ENCODE measurements at regions not wholly inside any gene's neighbourhood (a gene's known extent, or its start where the extent isn't known, plus 50 kb on each side); places are given as distances from the start of the nearest gene placed in this dataset.

DNA sequence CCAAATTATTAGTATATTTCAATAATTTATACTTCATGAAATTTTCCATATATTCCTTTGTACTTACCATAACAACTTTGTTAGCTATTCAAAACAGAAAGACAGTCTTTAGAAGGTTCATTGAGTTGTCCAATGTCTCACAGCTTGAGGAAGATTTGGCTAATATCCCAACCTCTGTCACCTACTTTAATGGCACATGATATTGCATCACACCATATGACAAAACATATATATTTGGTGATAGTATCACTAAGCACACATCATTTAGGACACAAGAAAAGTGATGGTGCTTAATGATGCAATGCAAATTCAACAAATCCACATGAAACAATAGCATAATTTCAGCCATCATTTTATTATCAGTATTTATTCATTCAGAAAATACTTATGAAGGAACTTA lies 122.0 kb upstream of the BRINP3 start:
- H3K9me3 ChIP-seq (ENCODE audit: control insufficient read depth, low read length): no peaks in the 10 kb centered on the region
- DNase-seq (no peak), ATAC-seq (no peak)
- H3K4me1 ChIP-seq (ENCODE audit: control insufficient read depth, insufficient read depth, low read length): no peaks in the 10 kb centered on the region
- H3K27ac ChIP-seq (ENCODE audit: low read length): no peak overlapping the region
- H3K27me3 ChIP-seq (ENCODE audit: control insufficient read depth, insufficient read depth): no peaks in the 10 kb centered on the region
- H3K4me3 ChIP-seq (ENCODE audit: low read length): no peak overlapping the region
- intact Hi-C loops (cut with DNase I): no loop called here

DNA sequence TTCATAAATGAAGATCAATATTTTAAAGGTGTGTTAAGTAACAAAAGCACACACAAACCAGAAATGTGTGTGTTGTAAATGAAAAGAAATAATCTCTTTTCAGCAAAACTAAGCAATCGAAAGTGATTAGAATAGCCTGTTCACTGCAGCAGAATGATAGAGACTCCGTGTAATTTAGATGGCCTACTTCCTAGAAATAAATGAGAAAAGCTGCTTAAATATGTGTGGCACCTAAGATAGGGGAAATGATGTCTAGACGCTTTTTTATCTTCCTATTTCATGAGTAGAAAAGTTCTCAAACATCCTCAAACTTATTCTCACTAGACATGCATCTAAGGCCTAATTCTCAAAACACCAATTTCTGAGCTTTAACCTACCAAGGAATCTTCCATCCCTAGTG lies 124.7 kb upstream of the BRINP3 start:
- H3K4me3 ChIP-seq (ENCODE audit: low read length): no peak overlapping the region
- intact Hi-C loops (cut with DNase I): no loop called here
- H3K4me1 ChIP-seq (ENCODE audit: control insufficient read depth, insufficient read depth, low read length): no peaks in the 10 kb centered on the region
- WGBS: 46% methylated on average over 3 of the region's 3 CpGs
- no peak for DNase-seq
- H3K9me3 ChIP-seq (ENCODE audit: control insufficient read depth, low read length): no peaks in the 10 kb centered on the region
- H3K27me3 ChIP-seq (ENCODE audit: control insufficient read depth, insufficient read depth): no peaks in the 10 kb centered on the region
- no peak overlapping the region for H3K27ac ChIP-seq (ENCODE audit: low read length)
- ATAC-seq: no peak

DNA sequence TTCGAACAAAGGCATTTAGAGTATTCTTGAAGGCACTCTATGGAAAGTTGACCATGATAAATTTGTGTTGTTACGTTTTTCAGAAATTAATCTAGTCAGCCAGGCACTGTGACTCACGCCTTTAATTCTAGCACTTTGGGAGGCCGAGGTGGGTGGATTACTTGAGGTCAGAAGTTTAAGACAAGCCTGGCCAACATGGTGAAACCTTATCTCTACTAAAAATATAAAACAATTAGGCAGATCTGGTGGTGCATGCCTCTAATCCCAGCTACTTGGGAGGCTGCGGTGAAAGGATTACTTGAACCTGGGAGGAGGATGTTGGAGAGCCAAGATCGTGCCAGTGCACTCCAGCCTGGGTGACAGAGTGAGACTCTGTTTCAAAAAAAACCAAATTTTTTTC lies 130.6 kb upstream of the BRINP3 start:
- Histone ChIP-seq H3K27ac (ENCODE audit: low read length) (no peak overlapping the region), H3K4me3 (ENCODE audit: low read length) (no peak overlapping the region), H3K9me3 (ENCODE audit: control insufficient read depth, low read length) (no peaks in the 10 kb centered on the region), H3K4me1 (ENCODE audit: control insufficient read depth, insufficient read depth, low read length) (no peaks in the 10 kb centered on the region), H3K27me3 (ENCODE audit: control insufficient read depth, insufficient read depth) (no peaks in the 10 kb centered on the region)
- DNase-seq (no peak), ATAC-seq (no peak)
- intact Hi-C loops (cut with DNase I): no loop called here
- 61% methylated on average over 6 of the region's 6 CpGs for WGBS

DNA sequence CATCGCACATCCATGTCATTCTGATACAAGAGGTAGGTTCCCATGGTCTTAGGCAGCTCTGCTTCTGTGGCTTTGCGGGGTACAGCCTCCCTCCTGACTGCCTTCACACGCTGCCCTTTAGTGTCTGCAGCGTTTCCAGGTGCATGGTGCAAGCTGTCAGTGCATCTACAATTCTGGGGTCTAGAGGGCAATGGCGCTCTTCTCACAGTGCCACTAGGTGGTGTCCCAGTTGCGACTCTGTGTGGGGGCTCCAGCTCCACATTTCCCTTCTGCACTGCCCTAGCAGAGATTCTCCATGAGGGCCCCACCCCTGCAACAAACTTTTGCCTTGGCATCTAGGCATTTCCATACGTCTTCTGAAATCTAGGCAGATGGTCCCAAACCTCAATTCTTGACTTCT lies 138.2 kb upstream of the BRINP3 start:
- Histone ChIP-seq H3K4me3 (ENCODE audit: low read length) (no peak overlapping the region), H3K9me3 (ENCODE audit: control insufficient read depth, low read length) (peaks cover 3% of the 10 kb centered on the region), H3K27ac (ENCODE audit: low read length) (no peak overlapping the region), H3K27me3 (ENCODE audit: control insufficient read depth, insufficient read depth) (no peaks in the 10 kb centered on the region), H3K4me1 (ENCODE audit: control insufficient read depth, insufficient read depth, low read length) (no peaks in the 10 kb centered on the region)
- intact Hi-C loops (cut with DNase I): no loop called here
- WGBS: 90% methylated on average over 7 of the region's 7 CpGs
- ATAC-seq (no peak), DNase-seq (no peak)

DNA sequence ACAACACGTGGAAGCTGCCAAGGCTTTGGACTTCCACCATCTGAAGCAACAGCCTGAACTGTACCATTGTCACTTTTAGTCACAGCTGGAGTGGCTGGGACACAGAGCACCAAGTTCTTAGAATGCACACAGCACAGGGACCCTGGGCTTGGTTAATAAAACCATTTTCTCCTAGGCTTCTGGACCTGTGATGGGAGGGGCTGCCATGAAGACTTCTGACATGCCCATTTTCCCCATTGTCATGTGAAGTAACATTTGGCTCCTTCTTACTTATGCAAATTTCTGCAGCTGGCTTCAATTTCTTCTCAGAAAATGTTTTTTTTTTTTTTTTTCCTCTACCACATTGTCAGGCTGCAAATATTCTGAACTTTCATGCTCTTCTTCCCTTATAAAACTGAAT lies 138.6 kb upstream of the BRINP3 start:
- no peak overlapping the region for H3K4me3 ChIP-seq (ENCODE audit: low read length)
- intact Hi-C loops (cut with DNase I): no loop called here
- DNase-seq: no peak
- H3K9me3 ChIP-seq (ENCODE audit: control insufficient read depth, low read length): peaks cover 3% of the 10 kb centered on the region
- 69% methylated on average over 1 of the region's 1 CpG for WGBS
- no peak for ATAC-seq
- no peaks in the 10 kb centered on the region for H3K4me1 ChIP-seq (ENCODE audit: control insufficient read depth, insufficient read depth, low read length)
- H3K27me3 ChIP-seq (ENCODE audit: control insufficient read depth, insufficient read depth): no peaks in the 10 kb centered on the region
- no peak overlapping the region for H3K27ac ChIP-seq (ENCODE audit: low read length)

DNA sequence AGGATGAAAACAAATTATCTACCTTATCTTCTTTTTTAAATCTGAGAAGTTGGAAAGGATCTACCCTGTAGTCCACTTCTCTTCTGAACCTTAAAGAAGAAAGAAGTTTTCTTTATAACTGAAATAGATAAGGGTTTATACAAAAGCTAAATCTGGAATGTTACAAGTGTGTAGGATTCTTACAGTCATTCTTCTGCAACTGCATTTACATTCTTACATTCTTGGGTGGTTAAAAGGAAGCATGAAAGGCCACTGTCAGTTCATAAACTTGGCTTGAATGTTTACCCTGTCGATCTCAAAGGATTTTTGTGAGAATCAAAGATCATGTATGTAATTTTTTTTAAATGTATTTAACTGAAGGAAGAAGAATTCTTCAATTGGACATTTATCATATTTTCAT lies 142.1 kb upstream of the BRINP3 start:
- 36% methylated on average over 1 of the region's 1 CpG for WGBS
- no peak overlapping the region for H3K27ac ChIP-seq (ENCODE audit: low read length)
- H3K9me3 ChIP-seq (ENCODE audit: control insufficient read depth, low read length): peaks cover 3% of the 10 kb centered on the region
- H3K4me3 ChIP-seq (ENCODE audit: low read length): no peak overlapping the region
- DNase-seq: no peak
- H3K4me1 ChIP-seq (ENCODE audit: control insufficient read depth, insufficient read depth, low read length): no peaks in the 10 kb centered on the region
- intact Hi-C loops (cut with DNase I): no loop called here
- H3K27me3 ChIP-seq (ENCODE audit: control insufficient read depth, insufficient read depth): no peaks in the 10 kb centered on the region
- no peak for ATAC-seq

- Histone ChIP-seq H3K9me3 (ENCODE audit: control insufficient read depth, low read length) (no peaks in the 10 kb centered on the region), H3K27ac (ENCODE audit: low read length) (no peak overlapping the region), H3K4me3 (ENCODE audit: low read length) (no peak overlapping the region), H3K4me1 (ENCODE audit: control insufficient read depth, insufficient read depth, low read length) (no peaks in the 10 kb centered on the region), H3K27me3 (ENCODE audit: control insufficient read depth, insufficient read depth) (no peaks in the 10 kb centered on the region)
- ATAC-seq (no peak), DNase-seq (no peak)
- intact Hi-C loops (cut with DNase I): no loop called here
These were observed 155.8 kb upstream of the BRINP3 start for GRCh38 chr1:190633488-190633887.

DNA sequence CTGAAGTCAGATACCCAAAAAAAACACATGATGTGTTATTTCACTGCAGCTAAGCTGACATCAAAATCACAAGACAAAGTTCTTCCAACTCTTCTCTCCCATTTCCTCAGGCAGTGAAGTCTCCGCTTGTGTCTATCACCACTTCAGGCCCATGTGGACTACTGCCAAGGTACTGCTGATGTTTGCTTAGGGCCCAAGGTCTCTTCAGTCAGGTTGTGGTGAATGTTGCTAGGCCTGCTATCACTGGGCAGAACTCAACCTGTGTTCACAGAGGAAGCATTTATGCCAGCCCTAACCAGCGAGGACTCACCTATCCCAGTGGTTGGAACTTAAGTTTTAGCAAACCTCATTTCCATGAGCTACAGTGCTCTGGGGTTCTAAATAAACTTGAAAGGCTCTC lies 156.5 kb upstream of the BRINP3 start:
- intact Hi-C loops (cut with DNase I): no loop called here
- no peaks in the 10 kb centered on the region for H3K9me3 ChIP-seq (ENCODE audit: control insufficient read depth, low read length)
- H3K4me3 ChIP-seq (ENCODE audit: low read length): no peak overlapping the region
- no peaks in the 10 kb centered on the region for H3K4me1 ChIP-seq (ENCODE audit: control insufficient read depth, insufficient read depth, low read length)
- H3K27me3 ChIP-seq (ENCODE audit: control insufficient read depth, insufficient read depth): no peaks in the 10 kb centered on the region
- ATAC-seq (no peak), DNase-seq (no peak)
- no peak overlapping the region for H3K27ac ChIP-seq (ENCODE audit: low read length)
- 85% methylated on average over 2 of the region's 2 CpGs for WGBS

DNA sequence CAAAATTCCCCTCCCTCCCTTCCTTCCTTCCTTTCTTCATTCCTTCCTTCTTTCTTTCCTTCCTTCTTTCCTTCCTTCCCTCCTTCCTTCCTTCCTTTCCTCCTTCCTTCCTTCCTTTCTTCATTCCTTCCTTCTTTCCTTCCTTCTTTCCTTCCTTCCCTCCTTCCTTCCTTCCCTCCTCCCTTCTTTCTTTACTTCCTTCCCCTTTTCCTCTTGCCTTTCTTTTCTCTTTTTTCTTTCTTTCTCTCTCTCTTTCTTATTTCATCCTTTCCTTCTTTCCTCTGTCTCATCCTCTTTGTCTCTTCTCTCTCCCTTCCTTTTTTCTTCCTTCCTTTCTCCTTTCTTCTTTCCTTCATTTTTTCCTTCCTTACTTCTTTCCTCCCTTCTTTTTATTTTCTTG lies 171.9 kb upstream of the BRINP3 start:
- Histone ChIP-seq H3K27ac (ENCODE audit: low read length) (no peak overlapping the region), H3K9me3 (ENCODE audit: control insufficient read depth, low read length) (no peaks in the 10 kb centered on the region), H3K4me3 (ENCODE audit: low read length) (no peak overlapping the region), H3K27me3 (ENCODE audit: control insufficient read depth, insufficient read depth) (no peaks in the 10 kb centered on the region), H3K4me1 (ENCODE audit: control insufficient read depth, insufficient read depth, low read length) (no peaks in the 10 kb centered on the region)
- intact Hi-C loops (cut with DNase I): no loop called here
- ATAC-seq (no peak), DNase-seq (no peak)

- H3K27me3 ChIP-seq (ENCODE audit: control insufficient read depth, insufficient read depth): no peaks in the 10 kb centered on the region
- no peak for ATAC-seq
- no peak for DNase-seq
- intact Hi-C loops (cut with DNase I): no loop called here
- 51% methylated on average over 2 of the region's 2 CpGs for WGBS
- H3K27ac ChIP-seq (ENCODE audit: low read length): no peak overlapping the region
- no peaks in the 10 kb centered on the region for H3K9me3 ChIP-seq (ENCODE audit: control insufficient read depth, low read length)
- H3K4me3 ChIP-seq (ENCODE audit: low read length): no peak overlapping the region
- no peaks in the 10 kb centered on the region for H3K4me1 ChIP-seq (ENCODE audit: control insufficient read depth, insufficient read depth, low read length)
These were observed 181.2 kb upstream of the BRINP3 start for GRCh38 chr1:190658907-190659306.

- no peaks in the 10 kb centered on the region for H3K27me3 ChIP-seq (ENCODE audit: control insufficient read depth, insufficient read depth)
- H3K9me3 ChIP-seq (ENCODE audit: control insufficient read depth, low read length): no peaks in the 10 kb centered on the region
- no peaks in the 10 kb centered on the region for H3K4me1 ChIP-seq (ENCODE audit: control insufficient read depth, insufficient read depth, low read length)
- DNase-seq: no peak
- intact Hi-C loops (cut with DNase I): no loop called here
- no peak overlapping the region for H3K27ac ChIP-seq (ENCODE audit: low read length)
- no peak for ATAC-seq
- WGBS: 74% methylated on average over 1 of the region's 1 CpG
- no peak overlapping the region for H3K4me3 ChIP-seq (ENCODE audit: low read length)
These were observed 186.3 kb upstream of the BRINP3 start for GRCh38 chr1:190663962-190664361.

DNA sequence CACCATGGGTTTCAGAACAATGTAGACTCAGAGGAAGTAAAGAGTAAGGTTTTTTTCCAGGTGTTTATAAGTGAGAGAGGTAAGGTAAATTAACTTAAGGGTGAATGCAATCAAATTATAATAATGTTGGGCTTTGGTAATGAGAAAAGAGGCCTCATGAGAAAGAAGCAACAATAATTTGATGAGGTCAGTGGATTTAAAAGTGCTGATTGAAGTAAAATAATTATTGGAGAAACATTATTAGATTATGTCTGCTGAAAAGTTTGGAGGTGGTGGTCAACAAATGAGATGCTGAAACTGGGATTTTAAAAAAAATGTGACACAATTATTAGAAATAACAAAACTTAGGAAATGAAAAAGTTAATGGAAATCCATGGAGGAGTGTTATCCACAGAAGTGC lies 187.4 kb upstream of the BRINP3 start:
- H3K27me3 ChIP-seq (ENCODE audit: control insufficient read depth, insufficient read depth): no peaks in the 10 kb centered on the region
- no peak overlapping the region for H3K4me3 ChIP-seq (ENCODE audit: low read length)
- DNase-seq (no peak), ATAC-seq (no peak)
- no peaks in the 10 kb centered on the region for H3K4me1 ChIP-seq (ENCODE audit: control insufficient read depth, insufficient read depth, low read length)
- H3K27ac ChIP-seq (ENCODE audit: low read length): no peak overlapping the region
- intact Hi-C loops (cut with DNase I): no loop called here
- no peaks in the 10 kb centered on the region for H3K9me3 ChIP-seq (ENCODE audit: control insufficient read depth, low read length)

All from right cardiac atrium (tissue), 5 donors.